ENCODE measurements at regions not wholly inside any gene's neighbourhood (a gene's known extent, or its start where the extent isn't known, plus 50 kb on each side); places are given as distances from the start of the nearest gene placed in this dataset.
"Not testable (repeated sequence)": the region's sequence is repeated elsewhere in the genome, so short reads cannot be mapped to it uniquely, and the experiment has no call there.

- no peak for DNase-seq (ENCODE audit: low spot score)
These were observed 1121.6 kb upstream of the TMEM132C start for GRCh38 chr12:127145241-127145928.

GRCh38 chr12:127145929-127146789 is 1120.8 kb upstream of the TMEM132C start:
- peak; percentile 91 for DNase-seq (ENCODE audit: low spot score)

GRCh38 chr12:127146991-127147718 is 1119.8 kb upstream of the TMEM132C start:
- DNase-seq (ENCODE audit: low spot score), result no peak

GRCh38 chr12:127147724-127148123 is 1119.2 kb upstream of the TMEM132C start:
- DNase-seq (ENCODE audit: low spot score), result no peak

GRCh38 chr12:127148318-127148717 is 1118.7 kb upstream of the TMEM132C start:
- DNase-seq (ENCODE audit: low spot score), result no peak

- peak; percentile 85 for DNase-seq (ENCODE audit: low spot score)
These were observed 1117.6 kb upstream of the TMEM132C start for GRCh38 chr12:127149226-127149964.

GRCh38 chr12:127150028-127150427 is 1116.9 kb upstream of the TMEM132C start:
- DNase-seq (ENCODE audit: low spot score), result no peak

- no peak for DNase-seq (ENCODE audit: low spot score)
These were observed 1116.5 kb upstream of the TMEM132C start for GRCh38 chr12:127150479-127150878.

- no peak for DNase-seq (ENCODE audit: low spot score)
These were observed 1116.0 kb upstream of the TMEM132C start for GRCh38 chr12:127150956-127151355.

- no peak for DNase-seq (ENCODE audit: low spot score)
These were observed 1113.0 kb upstream of the TMEM132C start for GRCh38 chr12:127153996-127154395.

- not testable (repeated sequence) for DNase-seq (ENCODE audit: low spot score)
These were observed 1112.1 kb upstream of the TMEM132C start for GRCh38 chr12:127154830-127155229.

GRCh38 chr12:127155935-127156619 is 1110.9 kb upstream of the TMEM132C start:
- not testable (repeated sequence) for DNase-seq (ENCODE audit: low spot score)

- DNase-seq (ENCODE audit: low spot score), result not testable (repeated sequence)
These were observed 1109.2 kb upstream of the TMEM132C start for GRCh38 chr12:127157501-127158366.

GRCh38 chr12:127158385-127159061 is 1108.4 kb upstream of the TMEM132C start:
- no peak for DNase-seq (ENCODE audit: low spot score)

GRCh38 chr12:127161466-127161865 is 1105.5 kb upstream of the TMEM132C start:
- no peak for DNase-seq (ENCODE audit: low spot score)

- DNase-seq (ENCODE audit: low spot score), result no peak
These were observed 1104.7 kb upstream of the TMEM132C start for GRCh38 chr12:127162307-127162706.

GRCh38 chr12:127162902-127163301 is 1104.1 kb upstream of the TMEM132C start:
- peak; percentile 77 for DNase-seq (ENCODE audit: low spot score)

GRCh38 chr12:127165567-127166392 is 1101.2 kb upstream of the TMEM132C start:
- DNase-seq (ENCODE audit: low spot score), result peak; percentile 91

Measured in AG08395 (cell line).